Tibial nerve (tissue), 4 donors: ENCODE measurements at regions not wholly inside any gene's neighbourhood (a gene's known extent, or its start where the extent isn't known, plus 50 kb on each side); places are given as distances from the start of the nearest gene placed in this dataset.

Experiments used
- DNase-seq, 2 donors: peaks; one replicate each; pipeline ENCODE4 v3.0.0-alpha.2; 2019; ENCODE audit warnings: low spot score in 2 of 2
- H3K27ac ChIP-seq, 4 donors: fragments of 200-600 bp; sonication (generic) in 3 of 4; one replicate each; pipeline ENCODE4 v1.5.1; 2017 to 2019; ENCODE audit warnings: mild to moderate bottlenecking in 1 of 4
- H3K27me3 ChIP-seq, 2 donors: fragments of 200-600 bp; sonication (generic) in 1 of 2; one replicate each; pipeline versions ENCODE4 v1.5.1 to v1.6.0; 2017 to 2019
- H3K36me3 ChIP-seq, 3 donors: fragments of 200-600 bp; sonication (generic); one replicate each; pipeline ENCODE4 v1.5.1; 2018 to 2019
- H3K4me1 ChIP-seq, 4 donors: fragments of 200-600 bp; sonication (generic) in 3 of 4; one replicate each; pipeline ENCODE4 v1.5.1; 2017 to 2019
- H3K4me3 ChIP-seq, 4 donors: fragments of 200-600 bp; sonication (generic) in 3 of 4; one replicate each; pipeline ENCODE4 v1.5.1; 2017 to 2019; ENCODE audit warnings: mild to moderate bottlenecking in 1 of 4, moderate library complexity in 1 of 4
- H3K9me3 ChIP-seq, 4 donors: fragments of 200-600 bp; sonication (generic) in 3 of 4; one replicate each; pipeline ENCODE4 v1.5.1; 2017 to 2019
- EP300 ChIP-seq, 2 donors: sonication (generic); formaldehyde crosslinking; IDR thresholded peaks; one replicate each; pipeline ENCODE4 v1.6.1; 2017; ENCODE audit warnings: antibody characterized with exemption in 2 of 2, mild to moderate bottlenecking in 1 of 2
- POLR2A ChIP-seq, 2 donors: fragments of 450-650 bp; IDR thresholded peaks; one replicate each; pipeline ENCODE4 v1.6.1; 2017; ENCODE audit warnings: antibody characterized with exemption in 2 of 2, mild to moderate bottlenecking in 2 of 2, moderate library complexity in 2 of 2
- WGBS, 2 donors: methylation state at CpG; one replicate each; pipeline ENCODE4 v1.1.5; 2018; 5-methylcytosine and 5-hydroxymethylcytosine counted together
- TF ChIP-seq, protein P1 (sequence below), 5 experiments: fragments of 200-600 bp in 3 of 5; fragments of 450-650 bp in 2 of 5; sonication (generic) in 3 of 5; IDR thresholded peaks; one replicate each; pipeline ENCODE4 v1.5.1; 2016 to 2019; ENCODE audit warnings: antibody characterized with exemption in 5 of 5, mild to moderate bottlenecking in 3 of 5, moderate library complexity in 2 of 5

- TF ChIP-seq POLR2A (IDR thresholded peaks at IDR 0.05) (no peak), EP300 (IDR thresholded peaks at IDR 0.05) (no peak)
- TF ChIP-seq, protein P1, sequence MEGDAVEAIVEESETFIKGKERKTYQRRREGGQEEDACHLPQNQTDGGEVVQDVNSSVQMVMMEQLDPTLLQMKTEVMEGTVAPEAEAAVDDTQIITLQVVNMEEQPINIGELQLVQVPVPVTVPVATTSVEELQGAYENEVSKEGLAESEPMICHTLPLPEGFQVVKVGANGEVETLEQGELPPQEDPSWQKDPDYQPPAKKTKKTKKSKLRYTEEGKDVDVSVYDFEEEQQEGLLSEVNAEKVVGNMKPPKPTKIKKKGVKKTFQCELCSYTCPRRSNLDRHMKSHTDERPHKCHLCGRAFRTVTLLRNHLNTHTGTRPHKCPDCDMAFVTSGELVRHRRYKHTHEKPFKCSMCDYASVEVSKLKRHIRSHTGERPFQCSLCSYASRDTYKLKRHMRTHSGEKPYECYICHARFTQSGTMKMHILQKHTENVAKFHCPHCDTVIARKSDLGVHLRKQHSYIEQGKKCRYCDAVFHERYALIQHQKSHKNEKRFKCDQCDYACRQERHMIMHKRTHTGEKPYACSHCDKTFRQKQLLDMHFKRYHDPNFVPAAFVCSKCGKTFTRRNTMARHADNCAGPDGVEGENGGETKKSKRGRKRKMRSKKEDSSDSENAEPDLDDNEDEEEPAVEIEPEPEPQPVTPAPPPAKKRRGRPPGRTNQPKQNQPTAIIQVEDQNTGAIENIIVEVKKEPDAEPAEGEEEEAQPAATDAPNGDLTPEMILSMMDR (IDR thresholded peaks at IDR 0.05) = no peak
- Histone ChIP-seq H3K9me3 (no peaks in the 10 kb centered on the region), H3K36me3 (no peaks in the 10 kb centered on the region), H3K4me1 (peaks cover 0 to 13% (median 0%) of the 10 kb centered on the region in 4 donors), H3K4me3 (no peak overlapping the region), H3K27ac (no peak overlapping the region), H3K27me3 (no peaks in the 10 kb centered on the region)
- WGBS, 2 donors = 91 to 94% methylated on average over 4 of the region's 4 CpGs
- DNase-seq = no peak
Observed at GRCh38 chr14:82502043-82502442, 968.4 kb upstream of the SEL1L start.

- H3K4me1 ChIP-seq = peaks cover 0 to 13% (median 0%) of the 10 kb centered on the region in 4 donors
- no peak overlapping the region for H3K27ac ChIP-seq
- no peak for TF ChIP-seq EP300 (IDR thresholded peaks at IDR 0.05)
- TF ChIP-seq, protein P1 (IDR thresholded peaks at IDR 0.05) = no peak
- TF ChIP-seq POLR2A (IDR thresholded peaks at IDR 0.05) = no peak
- no peak overlapping the region for H3K4me3 ChIP-seq
- no peaks in the 10 kb centered on the region for H3K27me3 ChIP-seq
- no peak for DNase-seq
- no peaks in the 10 kb centered on the region for H3K36me3 ChIP-seq
- H3K9me3 ChIP-seq = no peaks in the 10 kb centered on the region
Observed at GRCh38 chr14:82504894-82505293, 971.2 kb upstream of the SEL1L start.

DNA sequence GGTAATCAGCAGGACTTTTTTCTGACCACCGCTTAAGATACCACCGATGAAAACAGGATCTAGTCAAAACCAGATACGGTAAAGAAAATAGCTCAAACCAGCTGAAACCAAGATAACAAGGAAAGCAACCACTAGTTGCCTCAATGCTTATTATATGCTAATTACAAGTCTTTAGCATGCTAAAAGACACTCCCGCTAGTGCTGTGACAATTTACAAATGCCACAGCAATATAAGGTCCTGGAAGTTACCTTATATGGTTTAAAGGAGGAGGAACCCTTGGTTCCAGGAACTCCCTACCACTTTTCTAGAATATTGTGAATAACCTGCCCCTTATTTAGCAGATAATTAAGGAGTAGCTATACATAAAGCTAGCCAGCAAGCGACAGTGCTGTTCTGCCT lies 976.4 kb upstream of the SEL1L start:
- DNase-seq = no peak
- Histone ChIP-seq H3K4me3 (no peak overlapping the region), H3K27ac (no peak overlapping the region), H3K9me3 (no peaks in the 10 kb centered on the region), H3K36me3 (no peaks in the 10 kb centered on the region), H3K27me3 (no peaks in the 10 kb centered on the region), H3K4me1 (no peaks in the 10 kb centered on the region)
- 94 to 96% methylated on average over 5 of the region's 5 CpGs for WGBS, 2 donors
- no peak for TF ChIP-seq POLR2A (IDR thresholded peaks at IDR 0.05)
- TF ChIP-seq, protein P1 (IDR thresholded peaks at IDR 0.05) = no peak
- no peak for TF ChIP-seq EP300 (IDR thresholded peaks at IDR 0.05)

DNA sequence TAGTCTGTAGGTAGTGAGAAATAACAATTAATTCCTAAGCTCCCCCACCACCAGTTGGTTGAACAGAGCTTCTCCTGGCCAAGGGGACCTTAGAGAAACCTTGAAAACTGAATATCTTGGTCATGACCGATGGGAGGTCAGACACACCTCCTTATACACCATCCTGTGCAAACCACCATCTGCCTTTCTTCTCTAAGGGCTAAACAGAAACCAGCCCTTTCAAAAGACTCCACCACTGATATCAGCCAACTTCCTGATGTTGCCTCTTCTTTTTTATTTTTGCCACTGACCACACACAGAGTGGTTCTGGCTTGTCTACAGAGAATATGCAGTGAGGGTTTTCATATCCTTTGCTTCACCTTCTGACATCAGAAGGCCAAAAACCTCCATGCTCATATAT lies 977.7 kb upstream of the SEL1L start:
- no peak overlapping the region for H3K27ac ChIP-seq
- TF ChIP-seq EP300 (IDR thresholded peaks at IDR 0.05) (no peak), POLR2A (IDR thresholded peaks at IDR 0.05) (no peak)
- TF ChIP-seq, protein P1 (IDR thresholded peaks at IDR 0.05) = no peak
- WGBS, 2 donors = 88% methylated on average over 1 of the region's 1 CpG
- no peak overlapping the region for H3K4me3 ChIP-seq
- no peaks in the 10 kb centered on the region for H3K36me3 ChIP-seq
- DNase-seq = no peak
- H3K9me3 ChIP-seq = no peaks in the 10 kb centered on the region
- H3K4me1 ChIP-seq = no peaks in the 10 kb centered on the region
- no peaks in the 10 kb centered on the region for H3K27me3 ChIP-seq

DNA sequence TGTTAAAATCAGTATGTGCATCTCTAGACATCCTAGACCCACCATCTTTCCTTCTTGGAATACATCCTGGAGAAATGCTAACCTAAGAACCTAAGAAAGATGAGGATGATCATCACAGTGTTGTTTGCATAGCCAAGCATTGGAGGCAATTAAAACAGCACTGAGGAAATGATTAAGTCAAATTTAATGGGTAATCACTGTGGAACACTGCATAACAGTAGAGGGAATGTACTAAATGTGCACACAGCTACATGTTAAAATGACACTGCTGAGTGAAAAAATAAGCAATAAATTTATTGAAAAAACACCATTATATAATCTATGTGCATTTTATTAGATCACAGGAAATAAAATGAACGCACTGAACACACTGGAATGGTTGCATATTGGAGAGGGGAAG lies 987.1 kb upstream of the SEL1L start:
- H3K27ac ChIP-seq = no peak overlapping the region
- no peak overlapping the region for H3K4me3 ChIP-seq
- DNase-seq = no peak
- H3K36me3 ChIP-seq = no peaks in the 10 kb centered on the region
- H3K27me3 ChIP-seq = no peaks in the 10 kb centered on the region
- no peaks in the 10 kb centered on the region for H3K9me3 ChIP-seq
- TF ChIP-seq POLR2A (IDR thresholded peaks at IDR 0.05) (no peak), EP300 (IDR thresholded peaks at IDR 0.05) (no peak)
- TF ChIP-seq, protein P1 (IDR thresholded peaks at IDR 0.05) = no peak
- WGBS, 2 donors = 85 to 92% methylated on average over 1 of the region's 1 CpG
- H3K4me1 ChIP-seq = no peaks in the 10 kb centered on the region
